CD4-positive, CD25-positive, alpha-beta regulatory T cell (primary cell): ENCODE measurements at regions not wholly inside any gene's neighbourhood (a gene's known extent, or its start where the extent isn't known, plus 50 kb on each side); places are given as distances from the start of the nearest gene placed in this dataset.

ENCODE experiments used
- ATAC-seq, 2 donors: fragments of 150-1000 bp; cut with Tn5 transposase; one replicate each; pipeline ENCODE4 v1.10.0; 2021; ENCODE audit warnings: low read depth in 2 of 2, moderate number of reproducible peaks in 2 of 2, moderate library complexity in 1 of 2
- DNase-seq, 3 donors: peaks; one replicate each; pipeline versions ENCODE4 v3.0.0 to v3.0.0-alpha.2; 2012 to 2022; ENCODE audit warnings: mixed read lengths in 1 of 3
- H3K27ac ChIP-seq: one replicate; pipeline ENCODE4 v1.7.0; 2013; ENCODE audit warnings: mild to moderate bottlenecking, low read length; ENCODE audit not compliant: insufficient read depth, poor library complexity, severe bottlenecking
- H3K27me3 ChIP-seq: one replicate; pipeline ENCODE4 v1.7.0; 2013; ENCODE audit warnings: low read length; ENCODE audit not compliant: control insufficient read depth, insufficient read depth
- H3K36me3 ChIP-seq: one replicate; pipeline ENCODE4 v1.7.0; 2013; ENCODE audit warnings: mild to moderate bottlenecking, low read length, moderate library complexity; ENCODE audit not compliant: control insufficient read depth, insufficient read depth
- H3K4me1 ChIP-seq: 2 replicates; pipeline ENCODE4 v1.7.0; 2013; ENCODE audit warnings: mild to moderate bottlenecking, low read length; ENCODE audit not compliant: insufficient read depth, control insufficient read depth, poor library complexity, severe bottlenecking
- H3K4me3 ChIP-seq: one replicate; pipeline ENCODE4 v1.7.0; 2013; ENCODE audit warnings: low read depth, mild to moderate bottlenecking, low read length, moderate library complexity
- H3K9me3 ChIP-seq, 2 experiments: 1 replicate in 1 of 2; 2 replicates in 1 of 2; pipeline ENCODE4 v1.7.0; 2013; ENCODE audit warnings: low read length in 2 of 2, mild to moderate bottlenecking in 1 of 2, moderate library complexity in 1 of 2; ENCODE audit not compliant: control insufficient read depth in 2 of 2
- H3K27ac Mint-ChIP-seq, 3 donors: one replicate each; pipeline ENCODE4 v1.8.0; 2020 to 2022; ENCODE audit warnings: mild to moderate bottlenecking in 3 of 3, mixed read lengths in 3 of 3, moderate library complexity in 2 of 3
- H3K27me3 Mint-ChIP-seq: one replicate; pipeline ENCODE4 v1.8.0; 2022; ENCODE audit warnings: mild to moderate bottlenecking, mixed read lengths
- H3K36me3 Mint-ChIP-seq: one replicate; pipeline ENCODE4 v1.8.0; 2020; ENCODE audit warnings: mixed read lengths
- H3K4me1 Mint-ChIP-seq, 4 donors: one replicate each; pipeline ENCODE4 v1.8.0; 2020 to 2022; ENCODE audit warnings: mixed read lengths in 4 of 4, mild to moderate bottlenecking in 1 of 4
- H3K4me3 Mint-ChIP-seq, 4 donors: one replicate each; pipeline ENCODE4 v1.8.0; 2020 to 2022; ENCODE audit warnings: mild to moderate bottlenecking in 4 of 4, mixed read lengths in 4 of 4, moderate library complexity in 3 of 4
- H3K9me3 Mint-ChIP-seq, 7 donors: one replicate each; pipeline ENCODE4 v1.8.0; 2020 to 2022; ENCODE audit warnings: mixed read lengths in 7 of 7, mild to moderate bottlenecking in 3 of 7, moderate library complexity in 2 of 7

GRCh38 chr5:3030511-3031165, 279.2 kb upstream of the IRX2 start:
- Histone ChIP-seq H3K27me3 (no peaks in the 10 kb centered on the region), H3K4me3 (no peak overlapping the region), H3K27ac (no peak overlapping the region), H3K36me3 (no peaks in the 10 kb centered on the region), H3K9me3 (peaks cover 0 to 8% of the 10 kb centered on the region in 2 experiments), H3K4me1 (no peaks in the 10 kb centered on the region)
- no peak for ATAC-seq
- Mint-ChIP-seq H3K4me1 (no peaks in the 10 kb centered on the region), H3K27me3 (no peaks in the 10 kb centered on the region), H3K4me3 (no peak overlapping the region), H3K27ac (no peak overlapping the region), H3K36me3 (no peaks in the 10 kb centered on the region), H3K9me3 (peaks cover 0 to 9% (median 4%) of the 10 kb centered on the region in 7 donors)
- no peak for DNase-seq

- Histone ChIP-seq H3K9me3 (peaks cover 0 to 8% of the 10 kb centered on the region in 2 experiments), H3K4me1 (no peaks in the 10 kb centered on the region), H3K27ac (no peak overlapping the region), H3K27me3 (no peaks in the 10 kb centered on the region), H3K4me3 (no peak overlapping the region), H3K36me3 (no peaks in the 10 kb centered on the region)
- DNase-seq (no peak), ATAC-seq (no peak)
- H3K4me3 Mint-ChIP-seq, result no peak overlapping the region
- no peaks in the 10 kb centered on the region for H3K4me1 Mint-ChIP-seq
- H3K27ac Mint-ChIP-seq, result no peak overlapping the region
- no peaks in the 10 kb centered on the region for H3K36me3 Mint-ChIP-seq
- no peaks in the 10 kb centered on the region for H3K27me3 Mint-ChIP-seq
- H3K9me3 Mint-ChIP-seq, result peaks cover 0 to 6% (median 4%) of the 10 kb centered on the region in 7 donors
Measured at GRCh38 chr5:3029396-3029795, 277.9 kb upstream of the IRX2 start.

GRCh38 chr5:3027866-3028635, 276.6 kb upstream of the IRX2 start:
- H3K36me3 Mint-ChIP-seq, result no peaks in the 10 kb centered on the region

GRCh38 chr5:3027185-3027865, 275.8 kb upstream of the IRX2 start:
- ATAC-seq, result no peak
- H3K27me3 ChIP-seq, result no peaks in the 10 kb centered on the region
- no peak overlapping the region for H3K27ac ChIP-seq
- no peak overlapping the region for H3K4me3 Mint-ChIP-seq
- no peaks in the 10 kb centered on the region for H3K36me3 ChIP-seq
- no peaks in the 10 kb centered on the region for H3K4me1 ChIP-seq
- no peak for DNase-seq
- H3K4me1 Mint-ChIP-seq, result no peaks in the 10 kb centered on the region
- H3K9me3 ChIP-seq, result peaks cover 0 to 8% of the 10 kb centered on the region in 2 experiments
- no peak overlapping the region for H3K27ac Mint-ChIP-seq
- H3K9me3 Mint-ChIP-seq, result peaks cover 0 to 12% (median 4%) of the 10 kb centered on the region in 7 donors
- no peaks in the 10 kb centered on the region for H3K27me3 Mint-ChIP-seq
- H3K36me3 Mint-ChIP-seq, result no peaks in the 10 kb centered on the region
- no peak overlapping the region for H3K4me3 ChIP-seq

More at GRCh38 chr5:3027866-3028635, 276.6 kb upstream of the IRX2 start:
- H3K4me3 Mint-ChIP-seq, result no peak overlapping the region
- no peak for DNase-seq
- no peak overlapping the region for H3K27ac ChIP-seq
- no peaks in the 10 kb centered on the region for H3K36me3 ChIP-seq
- H3K4me3 ChIP-seq, result no peak overlapping the region
- no peaks in the 10 kb centered on the region for H3K27me3 Mint-ChIP-seq
- no peak for ATAC-seq
- H3K4me1 ChIP-seq, result no peaks in the 10 kb centered on the region
- H3K9me3 ChIP-seq, result peaks cover 0 to 8% of the 10 kb centered on the region in 2 experiments
- H3K4me1 Mint-ChIP-seq, result no peaks in the 10 kb centered on the region
- no peaks in the 10 kb centered on the region for H3K27me3 ChIP-seq
- H3K9me3 Mint-ChIP-seq, result peaks cover 0 to 11% (median 4%) of the 10 kb centered on the region in 7 donors
- no peak overlapping the region for H3K27ac Mint-ChIP-seq

- Histone ChIP-seq H3K9me3 (peaks cover 0 to 8% of the 10 kb centered on the region in 2 experiments), H3K27ac (no peak overlapping the region), H3K4me3 (no peak overlapping the region), H3K36me3 (no peaks in the 10 kb centered on the region), H3K27me3 (no peaks in the 10 kb centered on the region), H3K4me1 (no peaks in the 10 kb centered on the region)
- no peak for ATAC-seq
- no peaks in the 10 kb centered on the region for H3K4me1 Mint-ChIP-seq
- no peaks in the 10 kb centered on the region for H3K36me3 Mint-ChIP-seq
- H3K27me3 Mint-ChIP-seq, result no peaks in the 10 kb centered on the region
- DNase-seq, result no peak
- peaks cover 0 to 14% (median 6%) of the 10 kb centered on the region in 7 donors for H3K9me3 Mint-ChIP-seq
- H3K27ac Mint-ChIP-seq, result no peak overlapping the region
- H3K4me3 Mint-ChIP-seq, result no peak overlapping the region
Measured at GRCh38 chr5:3026651-3027050, 275.2 kb upstream of the IRX2 start.

GRCh38 chr5:3026099-3026498, 274.6 kb upstream of the IRX2 start:
- Mint-ChIP-seq H3K4me3 (no peak overlapping the region), H3K4me1 (no peaks in the 10 kb centered on the region), H3K27me3 (no peaks in the 10 kb centered on the region), H3K9me3 (peaks cover 0 to 10% (median 4%) of the 10 kb centered on the region in 7 donors), H3K27ac (no peak overlapping the region), H3K36me3 (no peaks in the 10 kb centered on the region)
- H3K4me3 ChIP-seq, result no peak overlapping the region
- no peak for ATAC-seq
- H3K27me3 ChIP-seq, result no peaks in the 10 kb centered on the region
- DNase-seq, result no peak
- no peaks in the 10 kb centered on the region for H3K36me3 ChIP-seq
- peaks cover 0 to 8% of the 10 kb centered on the region in 2 experiments for H3K9me3 ChIP-seq
- H3K27ac ChIP-seq, result no peak overlapping the region
- no peaks in the 10 kb centered on the region for H3K4me1 ChIP-seq

GRCh38 chr5:3025392-3025791, 273.9 kb upstream of the IRX2 start:
- H3K4me3 ChIP-seq, result no peak overlapping the region
- Mint-ChIP-seq H3K9me3 (peaks cover 0 to 10% (median 4%) of the 10 kb centered on the region in 7 donors), H3K27ac (no peak overlapping the region), H3K4me1 (no peaks in the 10 kb centered on the region), H3K36me3 (no peaks in the 10 kb centered on the region), H3K4me3 (no peak overlapping the region), H3K27me3 (no peaks in the 10 kb centered on the region)
- no peaks in the 10 kb centered on the region for H3K36me3 ChIP-seq
- H3K27ac ChIP-seq, result no peak overlapping the region
- peaks cover 0 to 8% of the 10 kb centered on the region in 2 experiments for H3K9me3 ChIP-seq
- ATAC-seq (no peak), DNase-seq (no peak)
- H3K27me3 ChIP-seq, result no peaks in the 10 kb centered on the region
- H3K4me1 ChIP-seq, result no peaks in the 10 kb centered on the region
